ENCODE measurements at regions not wholly inside any gene's neighbourhood (a gene's known extent, or its start where the extent isn't known, plus 50 kb on each side); places are given as distances from the start of the nearest gene placed in this dataset.

DNA sequence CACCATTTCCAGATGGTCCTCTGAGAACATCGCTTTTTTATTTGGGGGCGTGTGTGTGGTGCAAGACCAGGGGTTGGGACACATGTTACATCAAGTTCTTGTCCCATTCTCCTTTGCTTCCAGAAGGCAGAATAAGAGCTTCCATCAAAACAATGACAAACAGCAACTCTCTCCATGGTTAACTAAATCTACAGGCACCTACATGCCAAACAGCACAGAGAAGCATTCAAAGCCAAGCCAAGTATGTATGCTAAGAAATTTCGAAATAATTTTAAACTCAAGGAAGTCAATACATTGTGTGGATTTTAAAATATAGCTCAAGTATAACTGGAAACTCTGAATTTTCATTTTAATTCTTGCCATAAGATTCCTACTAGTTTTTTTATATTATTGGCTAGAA, 105.6 kb downstream of the SEC61B start:
- DNase-seq, result no peak

DNA sequence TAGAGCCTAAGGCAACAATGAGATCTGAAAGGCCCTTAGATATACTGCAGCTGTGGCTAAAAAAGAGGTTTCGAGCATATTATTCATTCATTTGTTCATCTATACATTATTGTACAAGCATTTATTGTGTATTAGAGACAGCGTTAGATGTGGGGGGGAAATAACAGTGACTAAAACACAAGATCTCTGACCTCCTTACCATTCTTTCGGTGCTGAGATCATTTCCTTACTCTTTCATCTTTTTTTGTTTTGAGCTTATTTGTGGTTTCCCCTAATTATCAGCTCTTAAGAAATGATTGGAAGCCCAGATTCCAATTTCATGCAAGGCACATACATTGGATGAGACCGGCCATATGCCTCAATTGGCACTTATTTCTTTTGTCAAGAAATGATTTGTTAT, 113.2 kb downstream of the SEC61B start:
- DNase-seq, result no peak

DNA sequence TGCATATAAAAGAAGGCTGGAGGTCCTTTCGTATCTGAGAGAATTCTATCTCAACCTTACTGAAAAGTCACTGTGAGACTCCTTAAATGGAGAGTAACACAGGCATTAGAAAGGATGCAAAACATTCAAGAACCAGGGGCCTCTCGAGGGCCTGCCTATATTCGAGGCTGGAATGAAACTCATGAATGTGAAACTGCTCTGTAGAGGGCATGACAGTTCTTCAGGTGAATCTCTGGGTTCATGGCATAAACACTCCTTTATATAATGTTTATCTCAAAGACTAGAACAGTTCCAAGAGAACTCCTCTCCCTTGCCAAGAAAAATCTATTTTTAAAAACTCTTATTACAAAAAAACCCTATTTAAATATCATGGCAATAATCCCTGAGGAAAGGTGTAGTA, 113.9 kb downstream of the SEC61B start:
- peak in 1 of 2 experiments; percentile 27 for DNase-seq

DNA sequence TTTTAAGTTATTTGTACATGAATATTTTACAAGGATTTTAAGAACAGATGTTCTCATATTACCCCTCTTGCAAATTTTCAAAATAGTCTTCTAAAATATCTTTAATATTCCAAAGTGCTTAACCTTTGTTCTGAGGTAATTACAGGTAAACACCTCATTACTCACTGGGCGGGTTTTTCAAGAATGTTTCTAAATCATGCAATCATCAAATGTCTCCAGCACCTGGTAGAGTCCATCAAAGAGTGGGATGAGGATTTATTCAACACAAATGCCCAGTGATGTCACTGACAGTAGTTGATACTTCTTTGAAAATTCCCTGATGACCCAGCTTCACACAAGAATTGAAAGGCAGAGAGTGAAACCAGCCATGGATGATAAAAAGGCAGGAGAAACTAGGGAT, 114.4 kb downstream of the SEC61B start:
- no peak for DNase-seq

DNA sequence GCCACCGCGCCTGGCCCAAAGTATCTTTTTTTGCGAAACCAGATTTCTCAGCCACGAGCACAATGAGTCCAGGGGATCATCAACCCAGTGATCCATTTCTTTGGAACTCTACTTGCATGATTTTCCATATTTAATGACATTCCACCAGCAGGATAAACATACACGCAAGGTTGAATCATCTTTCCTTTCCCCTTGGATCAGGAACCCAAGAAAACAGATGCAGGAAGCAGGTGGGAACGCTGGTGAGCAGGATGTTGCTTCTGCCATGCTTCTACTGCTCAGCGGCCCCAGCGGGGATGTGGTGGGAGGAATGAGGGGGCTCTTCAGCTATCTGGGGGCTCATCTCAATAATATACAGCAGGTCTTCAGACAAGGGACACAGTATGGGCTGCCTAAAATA, 118.2 kb downstream of the SEC61B start:
- no peak for DNase-seq

DNA sequence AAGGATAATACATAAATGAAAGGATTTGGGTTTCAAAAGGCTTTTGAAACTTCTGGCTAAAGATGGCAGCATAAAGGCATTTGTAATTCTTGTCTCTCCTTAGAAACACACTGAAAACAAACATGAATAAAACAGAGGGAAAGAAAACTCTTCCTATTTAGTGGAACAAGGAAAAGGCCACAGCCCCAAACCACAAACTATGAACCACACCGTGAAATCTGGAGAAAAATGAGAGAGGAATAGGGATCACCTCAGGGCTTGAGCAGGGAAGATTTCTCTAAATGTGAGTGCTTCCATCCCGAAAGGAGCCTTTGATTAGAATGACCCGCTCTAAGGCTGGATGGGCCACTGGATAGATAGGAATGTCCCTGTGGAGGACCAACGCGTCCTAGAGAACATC, 119.6 kb downstream of the SEC61B start:
- no peak for DNase-seq

DNA sequence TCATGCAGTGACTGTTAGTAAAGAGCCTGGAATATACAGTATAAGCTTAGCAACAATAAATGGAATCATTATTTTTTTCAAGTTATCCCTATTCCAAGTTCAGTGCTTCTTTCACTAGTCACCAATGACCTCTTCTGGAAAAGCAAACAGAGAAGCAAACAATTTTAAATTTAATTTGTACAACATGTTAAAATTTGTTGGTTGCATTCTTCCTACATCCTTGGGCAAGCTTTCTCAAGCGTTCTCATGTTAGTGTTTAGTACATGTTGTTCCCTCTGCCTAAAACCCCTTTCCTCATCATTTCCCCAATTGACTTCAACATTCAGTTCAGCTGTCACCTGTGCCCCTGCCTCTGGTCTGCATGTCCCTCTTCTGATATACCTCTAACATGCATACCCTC, 123.4 kb downstream of the SEC61B start:
- DNase-seq, result no peak

DNA sequence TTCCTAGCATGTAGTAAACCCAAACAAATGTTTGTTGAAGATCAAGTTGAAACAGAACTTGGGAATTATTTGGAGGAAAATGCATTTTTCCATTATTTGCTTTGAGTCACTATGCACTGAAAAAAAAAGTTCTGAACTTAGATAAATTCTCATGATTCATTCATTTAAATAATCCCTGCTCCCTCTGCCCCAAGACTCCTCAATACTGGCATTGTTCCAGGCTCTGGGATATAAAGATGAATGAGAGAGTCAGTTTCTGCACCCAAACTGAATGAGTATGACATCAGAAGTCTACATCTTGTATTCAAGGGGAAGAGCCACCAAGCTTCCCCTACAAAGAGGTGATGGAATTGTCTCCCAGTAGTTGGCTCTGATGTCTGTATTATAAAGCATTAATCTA, 123.9 kb downstream of the SEC61B start:
- no peak for DNase-seq

DNA sequence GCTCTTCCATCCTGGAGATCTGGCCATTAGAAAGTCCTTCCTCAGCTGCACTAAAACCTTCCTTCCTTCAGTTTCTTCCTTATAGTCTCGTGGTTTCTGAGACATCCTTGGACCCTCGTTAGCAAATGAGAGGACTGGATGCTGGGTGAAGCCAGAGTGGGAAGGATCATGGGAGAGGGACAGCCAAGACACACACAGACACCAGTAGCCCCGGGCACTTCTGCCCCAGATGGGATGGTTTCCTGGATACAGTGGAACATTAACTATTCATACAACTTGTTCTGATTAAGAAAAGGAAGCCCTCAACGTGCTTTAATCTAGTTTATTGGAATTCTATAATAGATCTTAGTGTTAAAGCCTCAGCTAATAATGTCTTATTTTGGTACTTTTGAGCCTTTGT, 125.5 kb downstream of the SEC61B start:
- no peak for DNase-seq

DNA sequence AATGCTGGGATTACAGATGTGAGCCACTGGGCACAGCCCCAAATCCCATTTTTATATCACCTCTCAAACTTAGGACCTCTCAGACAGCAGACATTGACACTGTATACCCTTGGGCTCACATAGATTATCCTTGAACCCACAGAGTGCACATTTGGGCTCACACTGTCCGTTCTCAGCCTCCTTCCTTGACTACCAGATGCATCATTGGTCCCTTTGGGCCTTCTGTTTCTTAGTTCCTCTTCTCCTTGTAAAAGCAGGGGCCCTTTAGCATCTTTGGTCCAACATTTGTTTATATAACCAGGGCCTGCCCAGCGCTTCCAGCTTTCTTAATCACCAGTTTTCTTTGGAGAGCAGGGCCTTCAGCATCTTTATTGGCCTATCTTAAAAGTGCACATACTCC, 126.2 kb downstream of the SEC61B start:
- no peak for DNase-seq

DNA sequence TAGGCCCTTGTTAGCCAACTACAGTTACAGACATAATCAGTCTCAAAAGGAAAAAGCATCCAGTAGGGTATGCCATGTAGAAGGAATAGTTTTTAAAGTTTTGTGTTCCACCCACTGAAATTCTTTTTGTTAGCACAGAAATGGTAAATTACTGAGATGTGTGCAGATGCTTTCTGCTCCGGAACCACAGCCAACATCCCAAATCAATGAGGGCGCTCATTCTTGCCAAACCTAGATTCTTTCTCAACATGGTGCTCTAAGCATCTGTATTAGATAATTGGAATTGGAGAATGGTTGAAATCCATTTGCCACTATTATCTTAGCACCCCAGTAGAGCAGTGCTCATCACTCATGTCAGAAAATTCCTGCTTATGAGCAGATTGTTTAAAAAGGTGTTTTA, 127.8 kb downstream of the SEC61B start:
- DNase-seq, result no peak

DNA sequence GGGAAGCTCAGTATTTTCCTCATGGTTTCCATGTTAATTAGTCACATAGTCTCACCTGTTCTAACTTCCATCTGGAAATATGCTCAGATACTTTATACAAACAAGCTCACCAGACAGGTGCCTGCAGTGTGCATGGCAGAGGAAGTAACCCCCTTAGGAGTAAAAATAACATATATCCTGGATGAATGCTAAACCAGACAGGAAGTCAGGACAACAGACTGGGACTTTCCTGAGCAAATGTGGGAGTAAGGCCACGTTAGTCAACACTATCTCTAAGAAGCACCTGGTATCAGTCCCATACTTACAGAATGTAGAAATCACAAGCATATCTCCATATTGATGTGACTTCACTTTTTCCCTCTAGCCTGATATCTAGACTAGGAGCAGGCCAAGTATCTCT, 128.4 kb downstream of the SEC61B start:
- no peak for DNase-seq

DNA sequence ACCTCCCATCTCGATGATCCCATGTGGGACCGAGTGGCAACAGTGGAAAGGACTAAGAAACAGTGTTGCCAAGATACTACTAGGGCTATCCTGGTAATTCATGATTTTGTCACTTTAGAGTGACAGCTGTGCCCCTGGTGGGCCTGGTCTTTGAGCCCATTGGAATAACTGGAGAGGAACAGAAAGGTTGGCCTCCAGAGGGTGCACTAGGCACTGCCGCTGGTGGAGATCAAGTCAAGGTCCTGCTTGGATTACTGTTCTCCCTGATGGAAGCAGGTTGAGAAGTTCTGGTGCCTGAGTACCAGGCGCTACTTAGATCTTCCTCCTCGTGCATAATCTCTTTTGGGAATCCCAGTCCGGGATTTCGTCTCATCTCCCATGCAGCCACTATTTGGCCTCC, 129.6 kb downstream of the SEC61B start:
- no peak for DNase-seq

DNA sequence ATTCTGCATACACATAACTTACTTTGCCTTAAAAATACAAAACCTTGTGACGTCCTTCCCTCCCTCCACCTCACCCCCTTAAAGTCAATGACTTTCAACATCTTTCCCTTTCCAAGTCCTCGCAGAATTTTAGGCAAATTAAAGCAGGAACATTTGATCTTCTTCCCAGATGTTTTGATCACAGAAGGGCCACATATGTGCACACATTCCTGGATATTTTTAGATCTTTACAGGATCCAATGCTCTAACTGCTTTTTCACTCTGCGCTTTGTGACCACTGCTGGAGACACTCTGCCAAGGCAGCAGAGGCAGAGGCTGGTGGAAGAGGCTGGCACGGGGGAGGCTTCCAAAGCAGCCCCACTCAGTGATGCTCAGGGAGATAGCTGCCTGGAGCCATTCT, 130.7 kb downstream of the SEC61B start:
- DNase-seq, result no peak

DNA sequence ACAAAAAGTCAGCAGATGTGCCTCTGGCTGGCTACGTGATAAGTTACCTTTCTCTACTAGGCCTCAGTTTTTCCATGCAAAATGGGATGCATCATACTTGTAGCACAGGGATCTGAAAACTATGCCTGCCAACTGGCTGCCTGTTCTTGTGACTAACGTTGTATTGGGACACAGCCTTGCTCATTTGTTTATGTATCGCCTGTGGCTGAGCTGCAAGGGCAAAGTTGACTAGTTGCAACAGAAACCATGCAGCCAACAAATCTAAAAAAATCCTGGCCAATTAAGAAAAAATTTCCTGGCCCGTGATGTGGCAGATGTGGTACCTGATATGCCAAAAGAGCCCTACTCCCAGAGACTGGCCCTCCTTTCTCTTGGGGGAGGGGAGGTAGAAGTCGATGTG, 131.3 kb downstream of the SEC61B start:
- no peak for DNase-seq

DNA sequence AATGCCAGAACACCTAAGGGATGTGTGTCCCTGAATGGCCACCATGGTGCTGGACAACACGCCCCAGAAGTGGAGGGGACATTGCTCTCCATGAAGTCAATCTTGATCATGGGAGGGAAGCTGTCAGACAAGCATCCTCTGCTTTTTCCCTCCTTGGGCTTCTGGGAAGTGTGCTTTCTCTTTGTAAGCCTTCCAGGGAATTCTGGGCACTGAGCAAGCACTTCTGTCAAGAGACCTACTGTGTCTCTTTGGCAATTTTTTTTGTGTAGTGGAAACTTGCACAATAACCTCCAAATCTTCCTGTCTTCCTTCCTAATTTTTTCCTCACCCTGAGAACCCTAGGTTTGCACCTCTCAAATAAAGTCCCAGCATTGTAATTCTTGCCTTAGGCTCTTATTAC, 132.0 kb downstream of the SEC61B start:
- no peak for DNase-seq

DNA sequence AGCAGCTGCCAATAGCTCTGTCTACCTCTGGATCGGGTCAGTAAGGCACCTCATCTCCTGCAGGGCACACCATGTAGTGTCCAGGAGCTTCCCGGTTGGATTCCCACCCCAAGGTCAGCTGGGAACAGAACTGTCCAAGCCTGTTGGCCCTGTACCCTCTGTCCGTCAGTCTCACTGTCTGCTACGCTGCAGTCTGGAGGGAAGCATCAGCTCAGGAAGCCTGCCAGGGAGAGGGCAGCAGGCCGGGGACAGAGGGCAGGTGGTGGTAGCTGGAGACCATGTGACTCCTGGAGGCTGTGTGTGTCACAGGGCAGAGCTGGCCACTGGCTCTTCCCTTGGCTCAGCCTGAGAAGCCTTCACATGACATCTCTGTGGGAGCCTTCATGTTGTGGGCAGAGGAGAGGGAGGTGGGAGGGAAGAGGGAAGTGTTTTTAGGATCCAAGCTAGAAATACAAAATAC, 134.5 kb downstream of the SEC61B start:
- no peak for DNase-seq

DNA sequence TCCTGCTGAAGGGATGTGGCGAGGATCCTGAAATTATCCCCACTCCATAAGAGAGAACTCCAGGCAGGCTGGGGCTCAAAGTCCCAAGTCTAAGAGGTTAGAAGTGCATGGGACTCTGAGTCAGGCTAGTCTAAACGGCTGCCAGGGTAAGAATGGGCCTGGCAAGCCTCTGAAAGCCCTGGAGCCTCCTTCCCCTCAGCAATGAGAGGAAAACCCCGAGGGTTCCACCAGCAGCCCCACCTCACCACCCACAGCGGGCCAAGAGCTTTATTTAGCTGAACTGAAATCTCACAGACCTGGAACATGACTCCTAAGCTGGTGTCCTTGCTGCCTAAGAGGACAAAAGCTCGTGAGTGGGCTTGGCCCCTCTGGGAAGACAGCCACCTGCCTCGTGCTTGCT, 135.5 kb downstream of the SEC61B start:
- DNase-seq, result no peak

DNA sequence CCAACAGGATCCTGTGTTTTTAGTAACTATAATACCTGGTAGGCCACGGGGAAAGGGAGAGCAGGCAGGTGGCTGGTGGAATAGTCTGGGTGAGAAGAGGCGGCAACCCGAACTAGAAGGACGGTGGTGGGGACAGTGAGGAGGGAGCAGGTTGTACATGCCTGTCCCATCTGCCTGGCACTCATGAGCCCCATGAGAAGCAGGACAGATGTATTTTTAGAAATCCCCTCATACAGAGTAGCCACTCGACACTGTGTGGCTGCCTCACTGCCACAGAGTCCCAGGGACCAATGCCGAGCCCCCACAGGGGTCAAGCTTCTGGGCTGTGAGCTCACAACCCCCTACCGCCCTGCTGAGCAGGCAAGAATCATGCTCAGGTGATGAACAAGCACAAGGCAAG, 136.6 kb downstream of the SEC61B start:
- DNase-seq, result no peak

DNA sequence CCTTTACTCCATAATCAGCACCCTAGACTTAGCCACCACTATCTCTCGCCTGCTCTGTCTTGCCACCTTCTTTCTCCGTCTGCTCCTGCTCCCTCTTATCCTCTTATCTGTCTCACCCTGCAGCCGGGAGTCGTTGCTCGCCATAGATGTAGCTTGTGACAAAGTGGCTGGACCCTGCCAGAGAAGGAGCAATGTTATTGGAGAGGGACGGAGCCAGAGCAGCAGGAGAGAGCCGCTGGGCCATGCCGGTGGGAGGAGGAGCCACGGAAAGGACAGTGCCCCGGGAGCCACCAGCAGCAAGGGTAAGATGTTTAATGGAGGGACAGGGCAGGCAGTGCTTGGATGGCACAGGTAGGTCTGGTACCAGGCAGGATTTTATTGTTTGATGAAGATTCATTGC, 137.3 kb downstream of the SEC61B start:
- peak; percentile 53 to 68 for DNase-seq

DNA sequence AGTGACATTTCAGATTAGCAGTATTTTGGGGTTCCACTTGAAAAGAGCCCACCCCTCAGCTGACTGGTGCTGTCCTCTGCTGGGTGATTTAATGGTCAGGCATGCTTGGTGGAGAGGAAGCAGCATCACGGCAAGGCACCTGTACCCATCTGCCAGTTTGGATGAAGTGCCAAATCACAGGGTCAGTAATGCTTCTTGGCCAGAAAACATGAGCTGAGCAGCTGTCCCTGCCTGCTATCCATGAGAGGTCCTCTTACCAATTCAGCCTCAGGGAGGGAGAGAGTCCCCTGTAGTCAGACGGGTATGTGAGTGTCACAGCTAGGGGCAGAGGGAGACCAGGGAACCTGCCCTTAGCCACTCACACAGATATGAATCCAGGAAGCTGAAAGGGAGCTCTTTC, 137.9 kb downstream of the SEC61B start:
- peak; percentile 91 for DNase-seq

DNA sequence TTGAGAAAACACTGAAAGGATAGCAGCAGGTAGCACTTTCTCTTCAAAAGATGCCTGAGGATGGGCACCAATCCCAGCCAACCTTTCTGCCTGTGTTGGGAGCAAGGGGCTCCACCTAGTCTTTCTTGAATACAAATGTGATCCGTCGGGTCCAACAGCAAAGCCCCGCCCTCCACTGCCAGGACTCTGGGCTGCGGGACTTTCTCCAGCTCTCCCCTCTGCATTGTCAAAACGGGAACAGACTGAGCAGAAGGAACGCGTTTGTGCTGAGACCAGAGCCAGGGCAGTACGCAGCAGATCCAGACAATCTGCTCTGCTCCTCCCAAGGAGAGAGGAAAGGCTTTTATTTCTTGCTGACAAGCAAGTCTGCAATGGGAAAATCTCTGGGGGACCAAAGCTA, 139.7 kb downstream of the SEC61B start:
- DNase-seq, result peak; percentile 56 to 86

DNA sequence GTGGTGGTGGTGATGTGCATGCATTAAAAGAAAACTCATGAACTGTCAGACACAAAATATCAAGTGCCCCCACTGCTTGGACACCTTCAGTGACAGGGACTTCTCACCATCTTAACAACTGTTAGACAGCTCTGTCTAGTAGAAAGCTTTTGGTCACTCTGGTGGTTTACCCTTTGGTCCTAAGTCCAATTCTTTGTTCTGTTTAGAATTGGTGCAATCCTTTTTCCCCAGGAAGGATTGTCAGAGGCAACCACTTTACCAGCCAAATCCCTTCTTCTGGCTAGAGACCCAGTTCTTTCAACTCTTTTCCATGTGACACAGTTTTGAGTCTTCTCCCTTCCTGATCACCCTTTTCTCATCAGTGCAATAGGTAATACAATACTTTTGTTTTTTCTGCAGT, 140.2 kb downstream of the SEC61B start:
- DNase-seq, result no peak

DNA sequence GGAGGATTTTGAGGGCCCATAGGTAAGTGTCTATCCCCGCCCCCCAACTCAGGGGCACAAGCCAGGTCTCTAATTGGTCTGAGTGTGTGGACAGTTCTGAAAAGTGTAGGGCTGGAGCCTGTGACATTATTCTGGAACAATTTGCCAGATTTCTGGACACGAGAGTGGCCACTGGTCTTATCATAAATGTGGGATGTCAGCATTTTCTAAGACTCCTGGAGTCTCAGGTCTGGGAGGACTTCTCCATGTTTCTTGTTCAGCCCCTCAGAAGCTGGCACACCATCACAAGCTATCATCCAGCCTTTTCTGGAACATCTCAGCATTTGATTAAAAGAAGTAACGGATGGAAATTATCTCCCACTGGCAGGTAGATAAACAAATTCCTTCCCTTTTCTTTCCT, 141.4 kb downstream of the SEC61B start:
- DNase-seq, result no peak

DNA sequence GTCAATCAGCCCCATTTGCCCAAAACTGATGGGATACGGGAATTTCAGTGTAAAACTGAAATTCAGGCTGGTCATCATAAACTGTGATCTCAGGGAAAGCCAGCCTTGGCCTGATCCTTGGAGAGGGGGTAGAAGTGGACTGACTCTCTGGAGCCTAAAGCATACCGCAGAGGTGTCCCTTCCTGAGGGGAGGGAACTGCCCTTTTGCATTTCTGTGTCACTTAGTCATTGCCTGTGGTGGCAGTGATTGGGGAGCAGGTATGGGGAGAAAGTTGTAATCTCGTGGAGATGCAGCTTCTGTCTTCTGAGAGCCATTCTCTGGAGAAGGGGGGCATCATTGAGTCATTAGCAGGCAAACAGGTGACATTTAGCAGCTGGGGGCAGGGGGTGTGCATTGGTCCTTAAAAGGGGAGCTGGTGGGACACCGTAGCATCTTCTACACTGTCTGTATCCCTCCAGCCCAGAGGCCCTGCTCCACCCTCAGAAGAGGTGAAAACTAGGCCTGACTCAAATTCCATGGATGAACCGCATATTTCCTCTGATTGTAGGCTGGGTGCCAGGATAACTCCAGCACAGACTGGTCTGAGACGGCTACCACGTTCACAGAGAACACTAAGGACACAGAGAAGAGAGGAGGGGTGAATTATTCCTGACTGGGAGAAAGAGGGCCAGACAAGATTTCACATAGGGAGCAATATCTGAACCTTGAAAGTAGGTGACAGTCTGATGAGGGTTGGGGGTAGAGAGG, 143.3 kb downstream of the SEC61B start:
- DNase-seq, result no peak
